ENCODE measurements at regions not wholly inside any gene's neighbourhood (a gene's known extent, or its start where the extent isn't known, plus 50 kb on each side); places are given as distances from the start of the nearest gene placed in this dataset.

DNA sequence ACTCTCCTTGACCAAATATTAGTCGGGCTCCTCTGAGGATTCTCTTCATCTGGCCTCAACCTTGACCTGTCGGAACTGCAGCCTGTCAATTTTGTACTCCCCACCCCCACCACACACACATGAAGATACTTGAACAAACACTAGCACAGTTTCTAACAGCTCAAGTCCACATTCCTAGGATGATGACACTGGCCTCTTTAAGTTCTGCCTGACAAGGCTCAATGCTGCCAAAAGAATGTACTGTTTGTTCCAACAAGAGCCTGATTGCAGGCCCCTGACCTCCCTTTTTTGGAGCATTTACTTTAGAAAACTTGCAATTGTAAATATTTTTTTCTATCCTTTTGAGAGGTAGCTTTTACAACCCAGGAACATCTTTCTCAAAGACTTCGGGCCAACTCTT, 169.2 kb upstream of the IRS2 start:
- Mint-ChIP-seq H3K4me3 (ENCODE audit: unreplicated experiment) (no peak overlapping the region), H3K36me3 (ENCODE audit: unreplicated experiment) (peaks cover 5% of the 10 kb centered on the region), H3K27ac (ENCODE audit: unreplicated experiment) (no peak overlapping the region), H3K9me3 (ENCODE audit: unreplicated experiment) (peaks cover 1% of the 10 kb centered on the region), H3K4me1 (ENCODE audit: low read depth, unreplicated experiment) (no peaks in the 10 kb centered on the region), H3K27me3 (ENCODE audit: unreplicated experiment) (no peaks in the 10 kb centered on the region)
- DNase-seq, result no peak
- TF ChIP-seq, protein P1, sequence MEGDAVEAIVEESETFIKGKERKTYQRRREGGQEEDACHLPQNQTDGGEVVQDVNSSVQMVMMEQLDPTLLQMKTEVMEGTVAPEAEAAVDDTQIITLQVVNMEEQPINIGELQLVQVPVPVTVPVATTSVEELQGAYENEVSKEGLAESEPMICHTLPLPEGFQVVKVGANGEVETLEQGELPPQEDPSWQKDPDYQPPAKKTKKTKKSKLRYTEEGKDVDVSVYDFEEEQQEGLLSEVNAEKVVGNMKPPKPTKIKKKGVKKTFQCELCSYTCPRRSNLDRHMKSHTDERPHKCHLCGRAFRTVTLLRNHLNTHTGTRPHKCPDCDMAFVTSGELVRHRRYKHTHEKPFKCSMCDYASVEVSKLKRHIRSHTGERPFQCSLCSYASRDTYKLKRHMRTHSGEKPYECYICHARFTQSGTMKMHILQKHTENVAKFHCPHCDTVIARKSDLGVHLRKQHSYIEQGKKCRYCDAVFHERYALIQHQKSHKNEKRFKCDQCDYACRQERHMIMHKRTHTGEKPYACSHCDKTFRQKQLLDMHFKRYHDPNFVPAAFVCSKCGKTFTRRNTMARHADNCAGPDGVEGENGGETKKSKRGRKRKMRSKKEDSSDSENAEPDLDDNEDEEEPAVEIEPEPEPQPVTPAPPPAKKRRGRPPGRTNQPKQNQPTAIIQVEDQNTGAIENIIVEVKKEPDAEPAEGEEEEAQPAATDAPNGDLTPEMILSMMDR (IDR thresholded peaks at IDR 0.05; ENCODE audit: partially characterized antibody, unreplicated experiment), result no peak

DNA sequence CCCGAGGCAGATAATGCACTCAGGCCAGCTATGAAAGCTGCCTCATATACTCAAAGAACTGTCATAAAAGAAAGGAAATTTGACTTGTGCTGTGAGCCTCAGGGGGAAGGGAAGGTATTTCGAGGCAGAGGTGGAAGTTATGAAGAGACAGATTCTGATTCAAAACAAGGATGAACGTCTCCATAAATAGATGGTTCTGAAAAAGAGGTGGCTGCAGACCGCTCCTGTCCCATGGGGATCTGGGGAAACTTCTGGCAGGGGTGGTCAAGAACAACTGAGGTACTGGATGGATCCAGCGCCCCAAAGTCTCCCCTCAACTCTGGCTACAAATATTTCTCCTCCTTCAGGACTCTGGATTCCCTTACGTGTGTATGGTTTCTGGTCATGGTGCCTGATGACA, 168.1 kb upstream of the IRS2 start:
- H3K27me3 Mint-ChIP-seq (ENCODE audit: unreplicated experiment), result no peaks in the 10 kb centered on the region
- TF ChIP-seq, protein P1 (IDR thresholded peaks at IDR 0.05; ENCODE audit: partially characterized antibody, unreplicated experiment), result no peak
- no peak overlapping the region for H3K4me3 Mint-ChIP-seq (ENCODE audit: unreplicated experiment)
- no peak for DNase-seq
- H3K36me3 Mint-ChIP-seq (ENCODE audit: unreplicated experiment), result peaks cover 5% of the 10 kb centered on the region
- peaks cover 1% of the 10 kb centered on the region for H3K9me3 Mint-ChIP-seq (ENCODE audit: unreplicated experiment)
- no peak overlapping the region for H3K27ac Mint-ChIP-seq (ENCODE audit: unreplicated experiment)
- no peaks in the 10 kb centered on the region for H3K4me1 Mint-ChIP-seq (ENCODE audit: low read depth, unreplicated experiment)

DNA sequence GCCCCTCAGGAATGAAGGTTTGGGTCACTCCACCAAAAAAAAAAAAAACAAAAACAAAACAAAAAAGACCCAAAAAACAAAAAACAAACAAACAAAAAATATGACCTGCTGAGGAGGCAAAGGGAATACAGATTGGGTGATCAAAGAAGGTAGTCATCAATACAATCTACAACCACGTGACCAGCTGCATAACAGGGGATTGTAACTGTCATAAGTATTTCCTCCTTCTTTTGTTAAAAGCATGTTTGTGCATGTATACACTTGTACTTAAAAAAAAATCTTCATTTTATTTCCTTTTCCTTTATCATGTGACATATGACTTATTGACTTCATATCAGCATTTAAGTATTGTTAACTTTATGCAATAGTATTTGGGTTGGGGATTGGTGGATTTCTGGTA, 165.1 kb upstream of the IRS2 start:
- DNase-seq, result no peak
- TF ChIP-seq, protein P1 (IDR thresholded peaks at IDR 0.05; ENCODE audit: partially characterized antibody, unreplicated experiment), result no peak
- no peaks in the 10 kb centered on the region for H3K36me3 Mint-ChIP-seq (ENCODE audit: unreplicated experiment)
- peaks cover 1% of the 10 kb centered on the region for H3K9me3 Mint-ChIP-seq (ENCODE audit: unreplicated experiment)
- H3K27ac Mint-ChIP-seq (ENCODE audit: unreplicated experiment), result no peak overlapping the region
- H3K4me1 Mint-ChIP-seq (ENCODE audit: low read depth, unreplicated experiment), result no peaks in the 10 kb centered on the region
- no peak overlapping the region for H3K4me3 Mint-ChIP-seq (ENCODE audit: unreplicated experiment)
- H3K27me3 Mint-ChIP-seq (ENCODE audit: unreplicated experiment), result no peaks in the 10 kb centered on the region

DNA sequence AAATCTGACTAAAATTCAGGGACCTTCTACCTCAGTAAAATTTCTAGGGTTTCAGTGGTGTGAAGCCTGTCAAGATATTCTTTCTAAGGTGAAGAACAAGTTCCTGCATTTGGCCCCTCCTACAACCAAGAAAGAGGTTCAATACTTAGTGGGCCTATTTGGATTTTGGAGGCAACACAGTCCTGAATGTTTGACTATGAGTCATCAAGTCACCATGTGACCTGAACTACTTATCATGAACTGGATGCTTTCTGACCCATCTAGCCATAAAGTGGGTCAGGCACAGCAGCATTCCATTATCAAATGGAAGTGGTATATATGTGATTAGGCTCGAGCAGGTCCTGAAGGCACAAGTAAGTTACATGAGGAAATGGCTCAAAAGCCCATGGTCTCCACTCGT, 163.0 kb upstream of the IRS2 start:
- H3K4me3 Mint-ChIP-seq (ENCODE audit: unreplicated experiment), result no peak overlapping the region
- no peaks in the 10 kb centered on the region for H3K4me1 Mint-ChIP-seq (ENCODE audit: low read depth, unreplicated experiment)
- no peaks in the 10 kb centered on the region for H3K27me3 Mint-ChIP-seq (ENCODE audit: unreplicated experiment)
- TF ChIP-seq, protein P1 (IDR thresholded peaks at IDR 0.05; ENCODE audit: partially characterized antibody, unreplicated experiment), result no peak
- no peak for DNase-seq
- no peak overlapping the region for H3K27ac Mint-ChIP-seq (ENCODE audit: unreplicated experiment)
- no peaks in the 10 kb centered on the region for H3K36me3 Mint-ChIP-seq (ENCODE audit: unreplicated experiment)
- H3K9me3 Mint-ChIP-seq (ENCODE audit: unreplicated experiment), result peaks cover 3% of the 10 kb centered on the region

DNA sequence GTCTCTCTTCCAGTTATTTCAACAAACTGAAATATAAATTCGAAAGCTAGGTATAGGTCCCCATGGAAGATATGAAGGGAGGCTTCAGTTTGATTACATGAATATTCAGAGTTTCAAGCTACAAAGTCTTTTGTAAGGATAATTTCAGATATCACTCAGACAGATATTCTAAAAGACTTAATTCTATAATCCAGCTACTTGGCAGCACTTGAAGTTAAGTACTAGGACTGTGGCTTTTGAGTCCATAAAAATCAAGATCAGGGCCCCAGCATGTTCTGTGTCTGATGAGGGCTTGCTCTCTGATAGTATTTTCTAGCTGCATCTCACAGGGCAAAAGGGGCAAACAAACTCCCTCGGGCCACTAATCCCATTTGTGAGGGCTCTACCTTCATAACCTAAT, 160.6 kb upstream of the IRS2 start:
- no peak overlapping the region for H3K27ac Mint-ChIP-seq (ENCODE audit: unreplicated experiment)
- no peaks in the 10 kb centered on the region for H3K36me3 Mint-ChIP-seq (ENCODE audit: unreplicated experiment)
- no peaks in the 10 kb centered on the region for H3K27me3 Mint-ChIP-seq (ENCODE audit: unreplicated experiment)
- DNase-seq, result no peak
- TF ChIP-seq, protein P1 (IDR thresholded peaks at IDR 0.05; ENCODE audit: partially characterized antibody, unreplicated experiment), result no peak
- H3K4me3 Mint-ChIP-seq (ENCODE audit: unreplicated experiment), result no peak overlapping the region
- no peaks in the 10 kb centered on the region for H3K4me1 Mint-ChIP-seq (ENCODE audit: low read depth, unreplicated experiment)
- H3K9me3 Mint-ChIP-seq (ENCODE audit: unreplicated experiment), result peaks cover 2% of the 10 kb centered on the region

Data from glutamatergic neuron (in vitro differentiated cells).